ENCODE measurements at regions not wholly inside any gene's neighbourhood (a gene's known extent, or its start where the extent isn't known, plus 50 kb on each side); places are given as distances from the start of the nearest gene placed in this dataset.

GRCh38 chr5:63596254-63596653 lies 366.0 kb downstream of the HTR1A start:
- intact Hi-C loops (cut with DNase I): no loop called here
- no peak for DNase-seq (ENCODE audit: low spot score)

GRCh38 chr5:63573380-63573779 lies 388.9 kb downstream of the HTR1A start:
- intact Hi-C loops (cut with DNase I): loop anchor here in 1 of 2 donors (10.0 kb wide), 1 partner anchor 49 kb away; no protein-coding TSS in a partner anchor
- no peak for DNase-seq (ENCODE audit: low spot score)

DNA sequence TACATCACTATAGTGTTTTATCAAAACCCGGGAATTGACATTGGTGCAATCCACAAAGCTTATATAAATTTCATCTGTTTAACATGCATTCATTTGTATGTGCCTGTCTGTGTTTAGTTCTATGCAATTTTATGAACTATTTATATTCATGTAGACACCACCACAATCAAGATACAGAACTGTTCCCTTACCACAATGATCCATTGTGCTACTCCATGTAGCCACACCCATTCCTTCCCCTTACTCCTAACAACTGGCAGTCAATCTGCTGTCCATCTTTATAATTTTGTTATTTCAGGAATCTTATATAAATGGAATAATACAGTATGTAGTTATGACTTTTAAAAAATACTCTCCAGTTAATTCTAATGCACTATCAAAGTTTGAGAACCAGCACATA lies 389.5 kb downstream of the HTR1A start:
- no peak for DNase-seq (ENCODE audit: low spot score)
- intact Hi-C loops (cut with DNase I): loop anchor here in 1 of 2 donors (10.0 kb wide), 1 partner anchor 48 kb away; no protein-coding TSS in a partner anchor

- intact Hi-C loops (cut with DNase I): loop anchor here in 1 of 2 donors (10.0 kb wide), 1 partner anchor 46 kb away; no protein-coding TSS in a partner anchor
- DNase-seq (ENCODE audit: low spot score): no peak
Observed at GRCh38 chr5:63570752-63571151, 391.5 kb downstream of the HTR1A start.

DNA sequence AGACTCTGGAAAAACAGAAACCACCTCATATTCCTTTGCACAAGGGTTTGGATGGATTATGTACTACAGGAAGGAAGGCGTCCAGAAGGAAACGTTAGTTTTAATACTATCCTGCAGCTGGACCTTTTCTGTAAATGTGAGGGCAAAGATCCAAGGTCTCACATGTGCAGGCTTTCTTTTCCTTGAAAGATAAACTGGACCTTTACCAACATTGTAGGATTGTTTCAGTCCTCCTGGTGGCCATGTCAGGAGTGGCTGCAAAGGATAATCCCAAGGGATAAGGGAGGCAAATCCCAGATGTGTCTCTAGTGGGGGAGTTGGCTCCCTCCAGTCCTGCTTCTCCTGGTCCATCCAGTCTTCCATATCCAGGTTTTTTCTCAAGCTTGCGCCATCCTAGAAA lies 397.5 kb downstream of the HTR1A start:
- no peak for DNase-seq (ENCODE audit: low spot score)
- intact Hi-C loops (cut with DNase I): no loop called here

GRCh38 chr5:63563008-63563917 lies 399.0 kb downstream of the HTR1A start:
- DNase-seq (ENCODE audit: low spot score): no peak
- intact Hi-C loops (cut with DNase I): no loop called here

- intact Hi-C loops (cut with DNase I): no loop called here
- DNase-seq (ENCODE audit: low spot score): no peak
Observed at GRCh38 chr5:63555874-63556273, 406.4 kb downstream of the HTR1A start.

DNA sequence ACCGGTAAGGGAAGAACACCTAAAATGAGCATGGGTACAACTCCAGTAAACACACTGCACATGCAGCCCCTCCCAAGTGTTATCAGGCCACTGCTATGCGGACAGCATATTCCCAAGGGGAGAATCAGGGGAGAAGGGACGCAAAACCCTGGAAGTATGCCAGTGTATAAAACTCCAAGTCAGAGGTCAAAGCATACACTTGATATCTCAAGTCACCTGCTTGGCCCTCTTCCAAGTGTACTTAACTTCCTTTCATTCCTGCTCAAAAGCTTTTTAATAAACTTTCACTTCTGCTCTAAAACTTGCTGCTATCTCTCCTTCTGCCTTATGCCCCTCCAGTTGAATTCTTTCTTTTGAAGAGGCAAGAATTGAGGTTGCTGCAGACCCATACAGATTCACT lies 408.1 kb downstream of the HTR1A start:
- intact Hi-C loops (cut with DNase I): no loop called here
- no peak for DNase-seq (ENCODE audit: low spot score)

DNA sequence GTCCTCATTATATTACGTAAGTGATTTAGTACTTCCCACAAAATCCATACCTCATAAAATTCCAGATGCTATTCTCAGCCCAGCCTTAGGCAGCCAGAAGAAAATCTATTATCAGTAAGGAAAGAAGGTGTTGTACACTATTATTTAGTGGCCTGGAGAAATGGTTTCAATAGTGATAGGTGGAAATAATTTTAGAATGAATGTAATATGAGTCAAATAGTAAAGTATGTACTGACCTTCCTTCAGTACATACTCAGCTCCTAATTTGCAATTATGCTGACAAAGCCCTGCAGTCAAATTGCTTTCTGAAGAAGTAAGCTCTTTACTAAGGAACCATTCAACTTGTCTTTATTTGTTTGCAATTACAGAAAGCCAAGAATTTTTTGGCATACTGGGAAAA lies 409.2 kb downstream of the HTR1A start:
- no peak for DNase-seq (ENCODE audit: low spot score)
- intact Hi-C loops (cut with DNase I): no loop called here

DNA sequence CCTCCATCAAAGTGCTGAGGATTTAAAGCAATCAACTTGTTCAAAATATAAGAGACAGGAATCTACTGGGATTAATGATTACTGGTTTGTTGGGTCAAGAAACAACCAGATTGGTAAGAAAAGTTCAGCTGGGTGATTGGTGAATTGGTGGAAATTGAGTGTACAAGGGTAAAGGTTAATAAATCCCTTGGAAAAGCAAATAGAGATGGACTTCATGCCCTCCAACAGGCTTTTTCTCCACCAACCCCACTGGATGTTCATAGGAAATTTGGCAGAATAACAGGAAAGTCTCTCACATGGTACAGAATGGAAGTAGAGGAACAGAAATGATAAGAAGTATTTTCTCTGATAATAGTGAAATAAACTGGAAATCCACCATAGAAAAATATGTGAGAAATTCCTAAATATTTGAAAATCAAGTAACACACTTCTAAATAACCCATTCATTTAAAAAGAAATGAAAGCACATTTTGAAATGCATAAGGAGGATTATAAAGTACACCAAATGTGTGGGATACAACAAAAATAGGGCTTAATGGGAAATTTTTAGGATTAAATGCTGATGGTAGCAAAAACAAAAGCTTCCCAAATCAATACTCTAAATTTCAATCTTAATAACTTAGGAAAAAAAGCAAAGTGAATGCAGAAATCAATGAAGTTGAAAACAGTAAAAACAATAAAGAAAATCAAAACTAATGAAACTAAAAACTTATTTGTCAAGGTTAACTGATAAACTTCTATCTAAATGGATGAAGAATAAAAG lies 426.2 kb downstream of the HTR1A start:
- intact Hi-C loops (cut with DNase I): no loop called here

DNA sequence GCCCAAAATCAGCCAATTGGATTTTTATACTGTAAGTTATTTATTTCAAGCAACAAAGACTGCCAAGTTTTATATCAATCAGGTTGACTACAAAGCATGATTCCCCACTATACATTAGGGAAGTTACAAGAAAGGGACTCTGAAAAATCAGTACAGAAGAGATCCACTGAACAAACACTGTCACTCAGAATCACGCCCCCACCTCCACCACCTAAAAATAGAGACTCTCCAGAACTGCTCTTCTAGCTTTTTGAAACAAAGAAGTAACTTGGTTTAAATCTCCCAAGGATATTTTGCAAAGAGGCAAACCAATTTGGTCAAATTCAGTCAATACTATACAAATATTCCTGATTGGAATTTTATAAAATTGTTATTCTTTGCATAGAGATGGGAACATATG lies 438.0 kb downstream of the HTR1A start:
- intact Hi-C loops (cut with DNase I): loop anchor here in 1 of 2 donors (10.0 kb wide), 1 partner anchor 51 kb away; no protein-coding TSS in a partner anchor
- no peak for DNase-seq (ENCODE audit: low spot score)

More for the DNA sequence above, 426.2 kb downstream of the HTR1A start:
- no peak for DNase-seq (ENCODE audit: low spot score)

DNA sequence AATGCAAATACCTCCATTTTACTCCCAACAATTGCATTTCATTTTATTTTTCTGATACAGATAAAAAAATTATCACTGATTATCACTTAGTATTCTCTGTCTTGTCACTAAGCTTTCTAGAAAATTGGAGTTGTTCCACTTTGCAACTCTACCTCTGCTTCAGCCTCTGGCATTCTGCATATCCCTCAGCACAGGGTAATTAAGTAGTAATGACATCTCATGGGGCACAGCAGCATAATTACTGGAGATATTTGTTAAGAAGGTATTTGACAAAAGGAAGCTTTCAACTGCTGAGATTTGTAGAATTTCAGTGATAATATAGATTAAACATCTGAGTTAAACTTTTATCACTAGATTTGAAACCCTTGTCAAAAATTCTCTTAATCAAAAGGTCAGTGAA lies 446.2 kb downstream of the HTR1A start:
- intact Hi-C loops (cut with DNase I): no loop called here
- DNase-seq (ENCODE audit: low spot score): no peak

DNA sequence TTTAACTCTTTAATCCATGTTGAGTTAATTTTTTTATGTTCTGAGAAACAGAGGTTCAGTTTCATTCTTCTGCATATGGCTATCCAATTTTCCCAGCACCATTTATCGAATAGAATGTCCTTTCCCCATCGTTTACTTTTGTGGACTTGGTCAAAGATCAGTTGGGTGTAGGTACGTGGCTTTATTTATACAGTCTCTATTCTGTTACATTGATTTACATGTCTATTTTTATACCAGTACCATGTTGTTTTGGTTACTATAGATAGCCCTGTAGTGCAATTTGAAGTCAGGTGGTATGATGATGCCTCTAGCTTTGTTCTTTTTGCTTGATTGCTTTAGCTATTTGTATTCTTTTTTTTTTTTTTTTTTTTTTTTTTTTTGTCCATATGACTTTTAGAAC lies 462.0 kb downstream of the HTR1A start:
- no peak for DNase-seq (ENCODE audit: low spot score)
- intact Hi-C loops (cut with DNase I): no loop called here

GRCh38 chr5:63495225-63495624 lies 467.0 kb downstream of the HTR1A start:
- intact Hi-C loops (cut with DNase I): no loop called here
- DNase-seq (ENCODE audit: low spot score): no peak

DNA sequence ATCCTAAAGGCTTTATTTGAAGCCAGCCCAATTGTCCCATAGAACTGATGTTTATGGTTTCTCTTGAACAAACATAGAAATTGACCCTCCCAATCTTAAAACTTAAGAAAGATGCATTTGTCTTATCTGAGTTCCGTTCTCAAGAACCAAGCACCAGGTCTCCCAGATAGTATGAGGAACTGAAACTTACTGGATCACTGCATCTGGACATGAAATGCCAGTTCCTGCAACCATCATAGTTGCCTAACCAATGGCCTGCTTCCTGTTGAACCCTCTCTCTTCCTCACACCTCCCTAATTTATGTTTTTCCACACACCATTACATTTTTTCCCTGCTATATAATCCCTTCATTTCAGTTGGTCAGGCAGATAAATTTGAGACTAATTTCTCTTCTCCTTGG lies 478.9 kb downstream of the HTR1A start:
- no peak for DNase-seq (ENCODE audit: low spot score)
- intact Hi-C loops (cut with DNase I): no loop called here

- no peak for DNase-seq (ENCODE audit: low spot score)
- intact Hi-C loops (cut with DNase I): no loop called here
Observed at GRCh38 chr5:63473335-63473967, 488.8 kb downstream of the HTR1A start.

- no peak for DNase-seq (ENCODE audit: low spot score)
- intact Hi-C loops (cut with DNase I): no loop called here
Observed at GRCh38 chr5:63456279-63456678, 506.0 kb downstream of the HTR1A start.

DNA sequence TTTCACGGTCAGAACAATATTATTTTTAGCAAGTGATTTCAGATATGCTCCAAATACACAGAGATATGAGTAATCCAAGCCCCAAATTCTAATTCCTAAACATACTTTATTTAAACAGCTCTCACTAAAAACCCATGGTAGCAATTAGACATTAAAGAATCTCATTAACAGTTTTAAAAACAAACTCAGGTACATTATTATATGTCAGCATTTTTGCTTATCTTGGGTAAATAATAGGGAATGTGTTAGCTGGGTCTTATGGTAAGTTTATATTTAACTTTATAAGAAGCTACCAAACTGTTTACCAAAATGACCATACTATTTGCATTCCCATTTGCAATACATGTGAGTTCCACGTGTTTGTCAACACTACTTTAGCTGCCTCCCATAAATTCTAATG lies 511.1 kb downstream of the HTR1A start:
- intact Hi-C loops (cut with DNase I): no loop called here
- DNase-seq (ENCODE audit: low spot score): no peak

DNA sequence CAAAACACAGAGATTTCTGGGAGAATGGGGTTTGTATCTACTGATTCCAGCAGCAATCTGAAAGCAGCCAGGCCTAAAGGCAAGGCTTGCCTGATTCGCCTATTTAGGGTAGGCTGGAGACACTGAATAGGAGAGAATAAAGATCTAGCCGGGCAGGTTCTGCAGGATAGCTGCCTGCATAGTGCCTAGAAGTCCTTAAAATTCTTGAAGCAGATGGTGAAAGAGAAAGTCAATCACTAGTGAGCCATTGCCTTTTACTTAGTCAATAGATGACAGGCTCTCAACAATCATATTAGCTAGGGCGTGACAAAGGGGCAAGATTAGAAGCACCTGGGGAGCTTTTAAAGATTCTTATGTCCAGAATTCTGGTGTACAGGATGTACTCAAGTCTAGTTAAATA lies 522.7 kb downstream of the HTR1A start:
- intact Hi-C loops (cut with DNase I): no loop called here
- no peak for DNase-seq (ENCODE audit: low spot score)

DNA sequence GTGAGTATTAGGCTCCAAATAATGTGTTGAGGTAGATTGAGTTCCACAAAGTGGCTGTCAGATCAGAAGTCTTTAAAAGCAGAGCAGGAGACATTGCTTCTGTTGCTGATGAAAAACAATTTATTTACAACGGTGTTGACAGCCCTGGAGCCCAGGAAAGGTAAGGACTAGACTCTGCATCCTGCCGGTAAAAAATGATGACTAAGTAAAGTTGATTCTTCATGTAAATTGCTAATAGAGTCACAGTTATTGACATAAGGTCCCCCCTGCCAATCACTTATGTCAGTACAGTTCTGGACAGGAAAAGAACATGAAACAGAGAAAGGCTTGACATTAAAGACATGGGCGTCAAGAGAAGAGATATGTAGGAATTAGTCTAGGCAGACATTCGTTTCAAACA lies 552.5 kb downstream of the HTR1A start:
- intact Hi-C loops (cut with DNase I): no loop called here
- DNase-seq (ENCODE audit: low spot score): no peak
